H9 (cell line): ENCODE measurements at regions not wholly inside any gene's neighbourhood (a gene's known extent, or its start where the extent isn't known, plus 50 kb on each side); places are given as distances from the start of the nearest gene placed in this dataset.

Source experiments
- DNase-seq: peaks from one replicate; pipeline ENCODE4 v3.0.0-alpha.2; 2017
- H2AFZ ChIP-seq: one replicate; pipeline ENCODE4 v1.6.1; 2013; ENCODE audit warnings: mild to moderate bottlenecking, low read length, control low read depth, moderate library complexity
- H2AK5ac ChIP-seq: 2 replicates; pipeline ENCODE4 v1.6.1; 2013; ENCODE audit warnings: low read length, control low read depth, mixed read lengths; ENCODE audit not compliant: insufficient read length
- H2BK120ac ChIP-seq: one replicate; pipeline ENCODE4 v1.6.1; 2013; ENCODE audit warnings: low read depth, mild to moderate bottlenecking, low read length, control low read depth, inconsistent platforms; ENCODE audit not compliant: poor library complexity, severe bottlenecking
- H2BK12ac ChIP-seq: 2 replicates; pipeline ENCODE4 v1.6.1; 2013; ENCODE audit warnings: low read length, control low read depth, mixed read lengths, low read depth; ENCODE audit not compliant: insufficient read length
- H2BK15ac ChIP-seq: 2 replicates; pipeline ENCODE4 v1.6.1; 2013; ENCODE audit warnings: low read depth, low read length, control low read depth
- H2BK20ac ChIP-seq: one replicate; pipeline ENCODE4 v1.6.1; 2013; ENCODE audit warnings: low read depth, mild to moderate bottlenecking, low read length, control low read depth, inconsistent platforms; ENCODE audit not compliant: poor library complexity, severe bottlenecking
- H2BK5ac ChIP-seq: 2 replicates; pipeline ENCODE4 v1.6.1; 2013; ENCODE audit warnings: low read length, control low read depth, mixed read lengths; ENCODE audit not compliant: insufficient read length
- H3K14ac ChIP-seq: 2 replicates; pipeline ENCODE4 v1.6.1; 2013; ENCODE audit warnings: low read length, control low read depth; ENCODE audit not compliant: insufficient read depth
- H3K18ac ChIP-seq: 2 replicates; pipeline ENCODE4 v1.6.1; 2013; ENCODE audit warnings: low read depth, mild to moderate bottlenecking, mixed read lengths, low read length, control low read depth; ENCODE audit not compliant: insufficient read length
- H3K23ac ChIP-seq: 2 replicates; pipeline ENCODE4 v1.6.1; 2013; ENCODE audit warnings: low read length, control low read depth, mixed read lengths, low read depth; ENCODE audit not compliant: insufficient read length
- H3K23me2 ChIP-seq: 2 replicates; pipeline ENCODE4 v1.6.1; 2013; ENCODE audit warnings: low read depth, mild to moderate bottlenecking, mixed read lengths, low read length, control low read depth; ENCODE audit not compliant: insufficient read length, poor library complexity, severe bottlenecking
- H3K27ac ChIP-seq: 2 replicates; pipeline ENCODE4 v1.5.1; 2013; ENCODE audit warnings: low read length, control low read depth, mixed read lengths, low read depth; ENCODE audit not compliant: insufficient read length
- H3K27me3 ChIP-seq: 2 replicates; pipeline ENCODE4 v1.6.1; 2013; ENCODE audit warnings: low read length, control low read depth, inconsistent platforms; ENCODE audit not compliant: insufficient read depth
- H3K4ac ChIP-seq: 2 replicates; pipeline ENCODE4 v1.6.1; 2013; ENCODE audit warnings: low read depth, mild to moderate bottlenecking, control low read depth, inconsistent platforms, low read length, moderate library complexity
- H3K4me1 ChIP-seq: 2 replicates; pipeline ENCODE4 v1.6.1; 2013; ENCODE audit warnings: low read length, control low read depth, inconsistent platforms; ENCODE audit not compliant: insufficient read depth
- H3K4me2 ChIP-seq: 2 replicates; pipeline ENCODE4 v1.6.1; 2013; ENCODE audit warnings: low read length, control low read depth, mixed read lengths; ENCODE audit not compliant: insufficient read length, insufficient read depth
- H3K56ac ChIP-seq: 2 replicates; pipeline ENCODE4 v1.6.1; 2013; ENCODE audit warnings: low read depth, mild to moderate bottlenecking, mixed read lengths, low read length, control low read depth; ENCODE audit not compliant: insufficient read length
- H3K79me1 ChIP-seq: 2 replicates; pipeline ENCODE4 v1.6.1; 2013; ENCODE audit warnings: low read depth, mild to moderate bottlenecking, moderate library complexity, low read length, control low read depth, inconsistent platforms; ENCODE audit not compliant: insufficient read depth, poor library complexity, severe bottlenecking
- H3K79me2 ChIP-seq: 2 replicates; pipeline ENCODE4 v1.6.1; 2013; ENCODE audit warnings: low read length, control low read depth, inconsistent platforms; ENCODE audit not compliant: insufficient read depth
- H3K9ac ChIP-seq: 2 replicates; pipeline ENCODE4 v1.6.1; 2013; ENCODE audit warnings: low read length, control low read depth, mixed read lengths; ENCODE audit not compliant: insufficient read length; ENCODE audit errors: extremely low read depth
- H3K9me3 ChIP-seq: one replicate; pipeline ENCODE4 v1.6.1; 2013; ENCODE audit warnings: low read depth, low read length, inconsistent platforms; ENCODE audit not compliant: control insufficient read depth
- H3T11ph ChIP-seq: one replicate; pipeline ENCODE4 v1.6.1; 2013; ENCODE audit warnings: mild to moderate bottlenecking, low read length, control low read depth, inconsistent platforms
- H4K20me1 ChIP-seq: one replicate; pipeline ENCODE4 v1.6.1; 2013; ENCODE audit not compliant: control insufficient read depth, insufficient read length, insufficient read depth
- H4K5ac ChIP-seq: 2 replicates; pipeline ENCODE4 v1.6.1; 2013; ENCODE audit warnings: low read depth, mild to moderate bottlenecking, mixed read lengths, low read length, control low read depth; ENCODE audit not compliant: insufficient read length
- H4K8ac ChIP-seq: replicated peaks from 2 replicates; pipeline ENCODE4 v1.6.1; 2013; ENCODE audit warnings: low read length, control low read depth, mixed read lengths, low read depth; ENCODE audit not compliant: insufficient read length
- H4K91ac ChIP-seq: 2 replicates; pipeline ENCODE4 v1.6.1; 2013; ENCODE audit warnings: low read depth, mild to moderate bottlenecking, moderate library complexity, mixed read lengths, low read length, control low read depth; ENCODE audit not compliant: insufficient read length
- H3K27ac Mint-ChIP-seq, 3 experiments: 2 replicates in 2 of 3; 3 replicates in 1 of 3; pipeline ENCODE4 v1.8.0; 2020 to 2021; ENCODE audit warnings: mixed read lengths in 3 of 3, mild to moderate bottlenecking in 1 of 3, moderate library complexity in 1 of 3
- H3K27me3 Mint-ChIP-seq: 2 replicates; pipeline ENCODE4 v1.8.0; 2021; ENCODE audit warnings: low read depth, mild to moderate bottlenecking, moderate library complexity, mixed read lengths
- H3K36me3 Mint-ChIP-seq, 3 experiments: 2 replicates in 2 of 3; 3 replicates in 1 of 3; pipeline ENCODE4 v1.8.0; 2020 to 2021; ENCODE audit warnings: low read depth in 3 of 3, mixed read lengths in 3 of 3; ENCODE audit not compliant: insufficient read depth in 1 of 3
- H3K4me1 Mint-ChIP-seq, 2 experiments: 2 replicates each; pipeline ENCODE4 v1.8.0; 2020; ENCODE audit warnings: mixed read lengths in 2 of 2
- H3K4me3 Mint-ChIP-seq, 2 experiments: 2 replicates in 1 of 2; 3 replicates in 1 of 2; pipeline ENCODE4 v1.8.0; 2020 to 2021; ENCODE audit warnings: mild to moderate bottlenecking in 2 of 2, mixed read lengths in 2 of 2, moderate library complexity in 1 of 2
- H3K9me3 Mint-ChIP-seq, 2 experiments: 2 replicates in 1 of 2; 3 replicates in 1 of 2; pipeline ENCODE4 v1.8.0; 2020; ENCODE audit warnings: mild to moderate bottlenecking in 2 of 2, mixed read lengths in 2 of 2, moderate library complexity in 1 of 2
- CTCF ChIP-seq: fragments of 200-600 bp; sonication (generic); conservative IDR thresholded peaks from 3 replicates; pipeline ENCODE4 v1.8.0; 2021; ENCODE audit warnings: antibody characterized with exemption, mild to moderate bottlenecking
- WGBS: extraction: QIAGEN DNeasy Blood & Tissue Kit; methylation state at CpG from one replicate; pipeline ENCODE4 v1.1.7; 2013; ENCODE audit warnings: missing lambda C conversion rate, low lambda C conversion rate, mixed read lengths; ENCODE audit not compliant: insufficient read length; ENCODE audit errors: extremely low coverage; 5-methylcytosine and 5-hydroxymethylcytosine counted together

DNA sequence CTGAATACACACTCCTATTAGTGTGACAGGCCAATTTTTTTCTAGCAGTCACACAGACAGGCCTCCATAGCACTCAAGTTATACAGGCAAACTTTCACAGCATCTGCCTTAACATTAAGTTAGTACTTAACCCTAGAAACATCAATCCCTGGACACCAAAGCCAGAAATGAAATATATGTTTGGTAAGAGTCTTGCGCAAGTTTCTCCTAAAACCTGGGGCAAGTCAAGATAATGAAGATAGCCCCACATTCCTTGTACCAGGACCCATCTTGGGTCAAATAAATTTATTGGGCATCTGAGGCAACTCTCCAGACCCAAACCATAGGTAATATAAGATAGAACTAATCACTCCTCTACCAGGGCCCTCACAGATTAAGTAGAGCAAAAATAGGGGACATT is 70.8 kb upstream of the ZNF92 start:
- H3K9ac ChIP-seq, result no peak overlapping the region
- Mint-ChIP-seq H3K4me1 (0 out of 4 replicates have a peak, but pooled peaks cover 0 to 3% of the 10 kb centered on the region in 2 experiments), H3K36me3 (peaks cover 0 to 5% (median 0%) of the 10 kb centered on the region in 3 experiments; a peak in 1 of 7 replicates), H3K4me3 (no peak overlapping the region), H3K27ac (no peak overlapping the region), H3K9me3 (no peaks in the 10 kb centered on the region), H3K27me3 (no peaks in the 10 kb centered on the region)
- peaks cover 1% of the 10 kb centered on the region for H3K79me1 ChIP-seq
- no peak overlapping the region for H3K18ac ChIP-seq
- H2BK5ac ChIP-seq, result no peak overlapping the region
- no peaks in the 10 kb centered on the region for H3K9me3 ChIP-seq
- H2AFZ ChIP-seq, result no peak overlapping the region
- no peak overlapping the region for H2BK12ac ChIP-seq
- no peak overlapping the region for H3T11ph ChIP-seq
- no peak overlapping the region for H2BK20ac ChIP-seq
- no peak overlapping the region for H2BK15ac ChIP-seq
- H4K91ac ChIP-seq, result no peak overlapping the region
- no peak overlapping the region for H3K14ac ChIP-seq
- no peak overlapping the region for H3K56ac ChIP-seq
- H3K4me2 ChIP-seq, result no peak overlapping the region
- H3K27ac ChIP-seq, result no peak overlapping the region
- H4K8ac ChIP-seq, result no peak overlapping the region
- no peaks in the 10 kb centered on the region for H3K23me2 ChIP-seq
- WGBS, result no CpG with 5 or more reads among the region's 1 CpG
- H2AK5ac ChIP-seq, result no peak overlapping the region
- no peaks in the 10 kb centered on the region for H3K79me2 ChIP-seq
- TF ChIP-seq CTCF, result no peak
- no peak overlapping the region for H3K4ac ChIP-seq
- no peak for DNase-seq
- H4K20me1 ChIP-seq, result no peaks in the 10 kb centered on the region
- H3K4me1 ChIP-seq, result no peaks in the 10 kb centered on the region
- no peak overlapping the region for H2BK120ac ChIP-seq
- H4K5ac ChIP-seq, result no peak overlapping the region
- no peak overlapping the region for H3K23ac ChIP-seq
- H3K27me3 ChIP-seq, result no peaks in the 10 kb centered on the region
